ENCODE measurements at regions not wholly inside any gene's neighbourhood (a gene's known extent, or its start where the extent isn't known, plus 50 kb on each side); places are given as distances from the start of the nearest gene placed in this dataset.

GRCh38 chr3:78279091-78279490, 1239.2 kb downstream of the ROBO2 start:
- no peak overlapping the region for H3K27ac ChIP-seq (ENCODE audit: control insufficient read depth, insufficient read depth, low read length)
- H3K36me3 ChIP-seq (ENCODE audit: control insufficient read depth in 2 of 2, extremely low read depth in 1 of 2, insufficient read depth in 2 of 2, low read length in 2 of 2) = no peaks in the 10 kb centered on the region
- H3K27me3 ChIP-seq (ENCODE audit: control insufficient read depth, extremely low read depth, insufficient read depth, low read length) = no peaks in the 10 kb centered on the region
- H3K4me3 ChIP-seq (ENCODE audit: control insufficient read depth in 2 of 3, extremely low read depth in 1 of 3, insufficient read depth in 2 of 3, low read depth in 1 of 3, low read length in 3 of 3) = no peak overlapping the region
- no peaks in the 10 kb centered on the region for H3K4me1 ChIP-seq (ENCODE audit: control insufficient read depth, extremely low read depth, insufficient read depth, low read length)
- dilution Hi-C loops (cut with MboI; ENCODE audit: extremely low pct_ligation_motif_present, low sequenced_read_pairs) = no loop called here
- H3K9me3 ChIP-seq (ENCODE audit: control insufficient read depth, low read depth, low read length) = no peaks in the 10 kb centered on the region
- FAIRE-seq = no peak
- DNase-seq (ENCODE audit: low read depth, low spot score) = no peak
- no peak for TF ChIP-seq EZH2 (IDR thresholded peaks at IDR 0.05; ENCODE audit: low read length)
- TF ChIP-seq CTCF (optimal IDR thresholded peaks at IDR 0.05 in 1 of 3, IDR thresholded peaks at IDR 0.05 in 1 of 3, conservative IDR thresholded peaks at IDR 0.05 in 1 of 3; ENCODE audit: extremely low read depth in 1 of 3, insufficient read depth in 2 of 3, low read length in 3 of 3) = no peak
- no peaks in the 10 kb centered on the region for H3K79me2 ChIP-seq (ENCODE audit: control insufficient read depth, insufficient read depth, low read length)
- no peaks in the 10 kb centered on the region for H4K20me1 ChIP-seq (ENCODE audit: control insufficient read depth, extremely low read depth, insufficient read depth, low read length)
- no peak overlapping the region for H3K4me2 ChIP-seq (ENCODE audit: control insufficient read depth, extremely low read depth, insufficient read depth, low read depth, low read length)
- H3K9ac ChIP-seq (ENCODE audit: control insufficient read depth, extremely low read depth, insufficient read depth, low read length) = no peak overlapping the region
- no peak overlapping the region for H2AFZ ChIP-seq (ENCODE audit: control insufficient read depth, low read length)
- no peaks in the 10 kb centered on the region for H3K9me1 ChIP-seq (ENCODE audit: control insufficient read depth, extremely low read depth, insufficient read depth, low read length)

- DNase-seq (ENCODE audit: low read depth, low spot score) (no peak), FAIRE-seq (no peak)
- Histone ChIP-seq H3K9ac (ENCODE audit: control insufficient read depth, extremely low read depth, insufficient read depth, low read length) (no peak overlapping the region), H3K9me1 (ENCODE audit: control insufficient read depth, extremely low read depth, insufficient read depth, low read length) (no peaks in the 10 kb centered on the region), H3K27ac (ENCODE audit: control insufficient read depth, insufficient read depth, low read length) (no peak overlapping the region), H4K20me1 (ENCODE audit: control insufficient read depth, extremely low read depth, insufficient read depth, low read length) (no peaks in the 10 kb centered on the region), H2AFZ (ENCODE audit: control insufficient read depth, low read length) (no peak overlapping the region), H3K4me1 (ENCODE audit: control insufficient read depth, extremely low read depth, insufficient read depth, low read length) (no peaks in the 10 kb centered on the region), H3K36me3 (ENCODE audit: control insufficient read depth in 2 of 2, extremely low read depth in 1 of 2, insufficient read depth in 2 of 2, low read length in 2 of 2) (no peaks in the 10 kb centered on the region), H3K4me3 (ENCODE audit: control insufficient read depth in 2 of 3, extremely low read depth in 1 of 3, insufficient read depth in 2 of 3, low read depth in 1 of 3, low read length in 3 of 3) (no peak overlapping the region), H3K27me3 (ENCODE audit: control insufficient read depth, extremely low read depth, insufficient read depth, low read length) (no peaks in the 10 kb centered on the region), H3K4me2 (ENCODE audit: control insufficient read depth, extremely low read depth, insufficient read depth, low read depth, low read length) (no peak overlapping the region), H3K9me3 (ENCODE audit: control insufficient read depth, low read depth, low read length) (no peaks in the 10 kb centered on the region), H3K79me2 (ENCODE audit: control insufficient read depth, insufficient read depth, low read length) (no peaks in the 10 kb centered on the region)
- TF ChIP-seq CTCF (optimal IDR thresholded peaks at IDR 0.05 in 1 of 3, IDR thresholded peaks at IDR 0.05 in 1 of 3, conservative IDR thresholded peaks at IDR 0.05 in 1 of 3; ENCODE audit: extremely low read depth in 1 of 3, insufficient read depth in 2 of 3, low read length in 3 of 3) = no peak
- TF ChIP-seq EZH2 (IDR thresholded peaks at IDR 0.05; ENCODE audit: low read length) = no peak
- dilution Hi-C loops (cut with MboI; ENCODE audit: extremely low pct_ligation_motif_present, low sequenced_read_pairs) = no loop called here
Observed at GRCh38 chr3:78281381-78281780, 1241.5 kb downstream of the ROBO2 start.

Measured in keratinocyte (primary cell).